Heart left ventricle (tissue), 16 donors: ENCODE measurements at regions not wholly inside any gene's neighbourhood (a gene's known extent, or its start where the extent isn't known, plus 50 kb on each side); places are given as distances from the start of the nearest gene placed in this dataset.

Experiments used
- ATAC-seq, 4 donors: fragments of 200-7000 bp; cut with Tn5 transposase; one replicate each; pipeline ENCODE4 v1.9.1; 2020 to 2022; ENCODE audit warnings: moderate library complexity in 4 of 4, mild to moderate bottlenecking in 3 of 4, moderate number of reproducible peaks in 1 of 4
- DNase-seq, 5 donors: peaks; one replicate each; pipeline ENCODE4 v3.0.0-alpha.2; 2020
- H3K27ac ChIP-seq, 12 donors: fragments of 200-600 bp; sonication (generic) in 4 of 12; one replicate each; pipeline versions ENCODE4 v1.5.0 to v1.8.0; 2016 to 2022; ENCODE audit warnings: mild to moderate bottlenecking in 2 of 12
- H3K27me3 ChIP-seq, 9 donors: fragments of 200-600 bp; sonication (generic) in 2 of 9; one replicate each; pipeline versions ENCODE4 v1.5.1 to v1.8.0; 2016 to 2022; ENCODE audit warnings: mild to moderate bottlenecking in 3 of 9
- H3K36me3 ChIP-seq, 9 donors: fragments of 200-600 bp; sonication (generic) in 2 of 9; one replicate each; pipeline versions ENCODE4 v1.5.0 to v1.8.0; 2018 to 2022; ENCODE audit warnings: mild to moderate bottlenecking in 2 of 9
- H3K4me1 ChIP-seq, 12 donors: fragments of 200-600 bp; sonication (generic) in 4 of 12; one replicate each; pipeline versions ENCODE4 v1.5.0 to v1.8.0; 2016 to 2022; ENCODE audit warnings: mild to moderate bottlenecking in 3 of 12
- H3K4me3 ChIP-seq, 12 donors: fragments of 200-600 bp; sonication (generic) in 4 of 12; one replicate each; pipeline versions ENCODE4 v1.5.0 to v1.8.0; 2017 to 2022; ENCODE audit warnings: mild to moderate bottlenecking in 9 of 12, moderate library complexity in 4 of 12
- H3K9me3 ChIP-seq, 12 donors: fragments of 200-600 bp; sonication (generic) in 4 of 12; one replicate each; pipeline versions ENCODE4 v1.5.0 to v1.8.0; 2016 to 2022; ENCODE audit warnings: mild to moderate bottlenecking in 1 of 12
- CTCF ChIP-seq, 12 donors: fragments of 200-600 bp; sonication (generic) in 4 of 12; IDR thresholded peaks; one replicate each; pipeline versions ENCODE4 v1.5.0 to v1.8.0; 2018 to 2022; ENCODE audit warnings: antibody characterized with exemption in 12 of 12, mild to moderate bottlenecking in 5 of 12
- POLR2A ChIP-seq, 2 donors: fragments of 450-650 bp; IDR thresholded peaks; one replicate each; pipeline ENCODE4 v1.6.1; 2017; ENCODE audit warnings: antibody characterized with exemption in 2 of 2, mild to moderate bottlenecking in 2 of 2, moderate library complexity in 2 of 2
- WGBS, 4 donors: extraction: QIAGEN DNeasy Blood & Tissue Kit in 2 of 4; methylation state at CpG; one replicate each; pipeline versions ENCODE4 v1.1.5 to v1.1.7; 2013 to 2018; 5-methylcytosine and 5-hydroxymethylcytosine counted together
- intact Hi-C, 10 donors: fragments of 100-400 bp; cut with DNase I; formaldehyde crosslinking; loops; one replicate each; pipeline versions ENCODE4 v1.11.1 to v1.14.2; 2022
- donor health status: ischemic (EF 13 %, LVEDD 7.1; RV severe dilation, severe dysfunction).
- donor health status: healthy with polysubstance abuse.
- donor health status: DM: no; HTN: yes; CAD: no.
- donor health status: DM: no; HTN: no; CAD: no.
- donor health status: ischemic (EF 25% LVEDD 6.9; RV normal size, moderate dysfunction).
- donor health status: ischemic (EF 25% LVEDD 5.7; RV mildly dilated, moderate dysfunction).
- donor health status: healthy.
- donor health status: DM: yes; HTN: yes; CAD: no.
- donor health status: ischemic (EF 35%, LVEDD 5.7; RV mildly dilated, moderate dysfunction).
- donor health status: nonischemic (EF 11% LVEDD 7.7; RV severe dilation, severe dysfunction).
- donor health status: DM: yes; HTN: yes; CAD: no.
- donor health status: PGD.
- donor health status: ischemic (EF 29% LVEDD 5.4; RV normal size, mild dysfunction).
- donor health status: nonischemic (EF 23%, LVEDD 6.1; RV moderate dilation, normal function).

- 74 to 84% (median 81%) methylated on average over 2 of the region's 2 CpGs for WGBS, 4 donors
- DNase-seq (no peak), ATAC-seq (no peak)
- intact Hi-C loops, result no loop called here
- Histone ChIP-seq H3K4me3 (no peak overlapping the region), H3K9me3 (peaks cover 0 to 13% (median 0%) of the 10 kb centered on the region in 12 donors), H3K36me3 (no peaks in the 10 kb centered on the region), H3K27ac (no peak overlapping the region), H3K27me3 (no peaks in the 10 kb centered on the region), H3K4me1 (peaks cover 0 to 7% (median 0%) of the 10 kb centered on the region in 12 donors)
- TF ChIP-seq CTCF (IDR thresholded peaks at IDR 0.05), result no peak
- TF ChIP-seq POLR2A (IDR thresholded peaks at IDR 0.05), result no peak
These were observed 296.8 kb upstream of the ANKH start for GRCh38 chr5:15168358-15168757.

GRCh38 chr5:15160091-15160490 is 288.5 kb upstream of the ANKH start:
- WGBS, 4 donors, result 67 to 77% (median 70%) methylated on average over 2 of the region's 2 CpGs
- TF ChIP-seq POLR2A (IDR thresholded peaks at IDR 0.05) (no peak), CTCF (IDR thresholded peaks at IDR 0.05) (no peak)
- Histone ChIP-seq H3K27ac (no peak overlapping the region), H3K27me3 (no peaks in the 10 kb centered on the region), H3K4me3 (no peak overlapping the region), H3K9me3 (peaks cover 0 to 3% (median 0%) of the 10 kb centered on the region in 12 donors), H3K4me1 (no peaks in the 10 kb centered on the region), H3K36me3 (no peaks in the 10 kb centered on the region)
- ATAC-seq, result no peak
- DNase-seq, result no peak
- intact Hi-C loops, result no loop called here

- Histone ChIP-seq H3K36me3 (no peaks in the 10 kb centered on the region), H3K4me3 (no peak overlapping the region), H3K27ac (no peak overlapping the region), H3K4me1 (no peaks in the 10 kb centered on the region), H3K9me3 (peaks cover 0 to 3% (median 0%) of the 10 kb centered on the region in 12 donors), H3K27me3 (no peaks in the 10 kb centered on the region)
- DNase-seq (no peak), ATAC-seq (no peak)
- TF ChIP-seq POLR2A (IDR thresholded peaks at IDR 0.05) (no peak), CTCF (IDR thresholded peaks at IDR 0.05) (no peak)
- intact Hi-C loops, result no loop called here
- 66 to 77% (median 73%) methylated on average over 3 of the region's 3 CpGs for whole genome bisulfite sequencing, 4 donors
These were observed 288.0 kb upstream of the ANKH start for GRCh38 chr5:15159606-15160005.

- TF ChIP-seq CTCF (IDR thresholded peaks at IDR 0.05), result no peak
- no peak for TF ChIP-seq POLR2A (IDR thresholded peaks at IDR 0.05)
- no peak overlapping the region for H3K27ac ChIP-seq
- no peaks in the 10 kb centered on the region for H3K36me3 ChIP-seq
- DNase-seq (no peak), ATAC-seq (no peak)
- no peak overlapping the region for H3K4me3 ChIP-seq
- WGBS, 4 donors, result 87 to 90% (median 90%) methylated on average over 5 of the region's 5 CpGs
- H3K27me3 ChIP-seq, result peaks cover 0 to 4% (median 0%) of the 10 kb centered on the region in 9 donors
- intact Hi-C loops, result no loop called here
- no peaks in the 10 kb centered on the region for H3K9me3 ChIP-seq
- no peaks in the 10 kb centered on the region for H3K4me1 ChIP-seq
These were observed 270.9 kb upstream of the ANKH start for GRCh38 chr5:15142458-15142857.
